AG04450 (cell line): ENCODE measurements at regions not wholly inside any gene's neighbourhood (a gene's known extent, or its start where the extent isn't known, plus 50 kb on each side); places are given as distances from the start of the nearest gene placed in this dataset.
"Not testable (repeated sequence)": the region's sequence is repeated elsewhere in the genome, so short reads cannot be mapped to it uniquely, and the experiment has no call there.

Experiments
- CTCF ChIA-PET: fragments of 300-600, 350-600 bp; formaldehyde crosslinking; extraction: SDS; loops from one replicate; lab custom pipeline; 2022; ENCODE audit warnings: antibody characterized with exemption, inconsistent platforms; lab: Charles Lee
- POLR2A ChIA-PET: fragments of 350-600 bp; formaldehyde crosslinking; extraction: SDS; loops from one replicate; lab custom pipeline; 2021; ENCODE audit warnings: antibody characterized with exemption, inconsistent platforms; lab: Yijun Ruan, JAX
- DNase-seq: peaks from one replicate; pipeline ENCODE4 v3.0.0-alpha.2; 2011; ENCODE audit warnings: low read depth, low spot score
- H3K27ac ChIP-seq: one replicate; pipeline ENCODE4 v1.5.1; 2012; ENCODE audit warnings: low read depth, low read length, control low read depth
- H3K27me3 ChIP-seq: one replicate; pipeline ENCODE4 v1.6.0; 2012; ENCODE audit warnings: low read length; ENCODE audit not compliant: control insufficient read depth, insufficient read depth
- H3K4me3 ChIP-seq: 2 replicates; pipeline ENCODE4 v1.5.1; 2011; ENCODE audit warnings: mild to moderate bottlenecking, low read depth, low read length, control low read depth
- H3K9me3 ChIP-seq: 2 replicates; pipeline ENCODE4 v1.5.1; 2012; ENCODE audit warnings: low read length; ENCODE audit not compliant: control insufficient read depth, insufficient read depth
- TF ChIP-seq, protein P1 (sequence below): IDR thresholded peaks from 2 replicates; pipeline ENCODE4 v1.5.1; 2011; ENCODE audit warnings: low read depth, low read length, control low read depth, inconsistent platforms

DNA sequence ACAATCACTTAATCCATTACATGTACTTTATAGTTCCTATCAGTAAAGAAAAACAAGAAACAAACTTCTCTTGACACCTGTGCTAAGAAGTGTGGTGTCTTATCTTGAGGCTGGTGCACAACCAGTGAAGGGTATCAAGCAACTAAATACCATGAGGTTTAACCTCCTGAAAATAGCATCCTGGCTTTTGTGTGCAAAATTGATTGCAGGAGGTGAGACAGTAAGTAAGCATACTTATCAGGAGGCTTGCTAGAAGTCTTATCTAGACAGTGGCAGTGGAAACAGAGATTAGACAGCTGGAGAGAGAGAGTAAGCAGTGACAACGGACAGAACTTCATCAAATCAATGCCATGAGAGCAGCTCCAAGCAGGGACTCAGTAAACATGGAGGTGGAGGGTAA, 730.3 kb downstream of the DNAH5 start:
- TF ChIP-seq, protein P1, sequence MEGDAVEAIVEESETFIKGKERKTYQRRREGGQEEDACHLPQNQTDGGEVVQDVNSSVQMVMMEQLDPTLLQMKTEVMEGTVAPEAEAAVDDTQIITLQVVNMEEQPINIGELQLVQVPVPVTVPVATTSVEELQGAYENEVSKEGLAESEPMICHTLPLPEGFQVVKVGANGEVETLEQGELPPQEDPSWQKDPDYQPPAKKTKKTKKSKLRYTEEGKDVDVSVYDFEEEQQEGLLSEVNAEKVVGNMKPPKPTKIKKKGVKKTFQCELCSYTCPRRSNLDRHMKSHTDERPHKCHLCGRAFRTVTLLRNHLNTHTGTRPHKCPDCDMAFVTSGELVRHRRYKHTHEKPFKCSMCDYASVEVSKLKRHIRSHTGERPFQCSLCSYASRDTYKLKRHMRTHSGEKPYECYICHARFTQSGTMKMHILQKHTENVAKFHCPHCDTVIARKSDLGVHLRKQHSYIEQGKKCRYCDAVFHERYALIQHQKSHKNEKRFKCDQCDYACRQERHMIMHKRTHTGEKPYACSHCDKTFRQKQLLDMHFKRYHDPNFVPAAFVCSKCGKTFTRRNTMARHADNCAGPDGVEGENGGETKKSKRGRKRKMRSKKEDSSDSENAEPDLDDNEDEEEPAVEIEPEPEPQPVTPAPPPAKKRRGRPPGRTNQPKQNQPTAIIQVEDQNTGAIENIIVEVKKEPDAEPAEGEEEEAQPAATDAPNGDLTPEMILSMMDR = no peak
- no peaks in the 10 kb centered on the region for H3K27me3 ChIP-seq
- no peak overlapping the region for H3K27ac ChIP-seq
- no peak for DNase-seq
- H3K4me3 ChIP-seq = no peak overlapping the region
- CTCF ChIA-PET = no interaction called here
- POLR2A ChIA-PET = no interaction called here
- H3K9me3 ChIP-seq = peaks cover 5% of the 10 kb centered on the region

DNA sequence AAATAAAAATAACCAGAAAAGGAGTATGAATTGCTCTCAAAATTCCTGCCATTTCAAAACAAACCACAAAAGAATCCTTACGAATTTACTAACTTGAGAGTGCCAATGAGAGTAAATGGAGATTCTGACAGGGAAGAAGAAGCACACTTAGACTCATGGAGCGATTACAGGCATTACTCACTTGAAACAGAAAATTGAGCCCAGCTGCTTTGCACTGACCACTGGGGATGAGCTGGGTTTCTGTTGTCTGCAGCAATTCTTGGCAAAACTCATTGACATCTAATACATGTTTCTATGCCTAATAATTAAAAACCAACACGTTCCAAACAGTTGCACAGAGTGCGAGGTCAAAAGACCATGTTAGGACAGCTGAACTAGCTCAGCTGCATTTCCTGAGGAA, 731.6 kb downstream of the DNAH5 start:
- no peak overlapping the region for H3K4me3 ChIP-seq
- no peaks in the 10 kb centered on the region for H3K27me3 ChIP-seq
- no peak for DNase-seq
- TF ChIP-seq, protein P1 = no peak
- no peaks in the 10 kb centered on the region for H3K9me3 ChIP-seq
- no peak overlapping the region for H3K27ac ChIP-seq
- ChIA-PET CTCF (no interaction called here), POLR2A (no interaction called here)

GRCh38 chr5:13211064-13211463, 733.4 kb downstream of the DNAH5 start:
- ChIA-PET CTCF (no interaction called here), POLR2A (no interaction called here)
- no peak overlapping the region for H3K27ac ChIP-seq
- no peak for DNase-seq
- TF ChIP-seq, protein P1 = no peak
- H3K4me3 ChIP-seq = no peak overlapping the region
- no peaks in the 10 kb centered on the region for H3K9me3 ChIP-seq
- no peaks in the 10 kb centered on the region for H3K27me3 ChIP-seq

- TF ChIP-seq, protein P1 = no peak
- ChIA-PET POLR2A (no interaction called here), CTCF (no interaction called here)
- Histone ChIP-seq H3K9me3 (peaks cover 5% of the 10 kb centered on the region), H3K27ac (no peak overlapping the region), H3K4me3 (no peak overlapping the region), H3K27me3 (no peaks in the 10 kb centered on the region)
- DNase-seq = no peak
Observed at GRCh38 chr5:13207112-13207511, 737.4 kb downstream of the DNAH5 start.

DNA sequence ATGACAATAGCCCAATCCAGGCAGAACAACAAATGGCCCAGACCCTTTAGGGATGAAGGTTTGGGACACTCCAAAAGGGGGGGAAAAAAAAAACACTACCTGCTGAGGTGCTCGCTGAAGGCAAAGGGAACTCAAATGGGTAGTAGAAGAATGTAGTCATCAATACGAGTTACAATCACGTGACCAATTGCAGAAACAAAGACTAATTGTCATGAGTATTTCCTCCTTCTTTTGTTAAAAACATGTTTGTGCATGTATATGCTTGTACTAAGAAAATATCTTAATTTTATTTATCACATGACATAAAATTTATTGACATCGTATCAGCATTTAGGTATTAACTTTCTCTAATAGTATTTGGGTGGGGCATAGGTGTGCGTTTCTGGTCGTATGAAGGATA, 743.5 kb downstream of the DNAH5 start:
- POLR2A ChIA-PET = no interaction called here
- DNase-seq = no peak
- Histone ChIP-seq H3K27me3 (no peaks in the 10 kb centered on the region), H3K9me3 (peaks cover 12% of the 10 kb centered on the region), H3K27ac (no peak overlapping the region), H3K4me3 (no peak overlapping the region)
- TF ChIP-seq, protein P1 = no peak
- CTCF ChIA-PET = no interaction called here

DNA sequence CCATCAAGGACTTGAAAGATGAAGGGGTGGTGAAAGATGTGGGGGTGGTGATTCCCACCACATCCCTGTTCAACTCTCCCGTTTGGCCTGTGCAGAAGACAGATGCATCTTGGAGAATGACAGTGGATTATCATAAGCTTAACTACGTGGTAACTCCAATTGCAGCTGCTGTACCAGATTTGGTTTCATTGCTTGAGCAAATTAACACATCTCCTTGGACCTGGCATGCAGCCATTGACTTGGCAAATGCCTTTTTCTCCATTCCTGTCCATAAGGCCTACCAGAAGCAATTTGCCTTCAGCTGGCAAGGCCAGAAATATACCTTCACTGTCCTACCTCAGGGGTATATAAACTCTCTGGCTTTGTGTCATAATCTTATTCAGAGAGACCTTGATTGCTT, 746.3 kb downstream of the DNAH5 start:
- H3K27ac ChIP-seq, DNase-seq, H3K27me3 ChIP-seq, H3K4me3 ChIP-seq, CTCF ChIA-PET, POLR2A ChIA-PET: not testable (repeated sequence)
- H3K9me3 ChIP-seq = peaks cover 12% of the 10 kb centered on the region
